A172 (cell line): ENCODE measurements at regions not wholly inside any gene's neighbourhood (a gene's known extent, or its start where the extent isn't known, plus 50 kb on each side); places are given as distances from the start of the nearest gene placed in this dataset.

ENCODE experiments used
- DNase-seq: peaks from one replicate; pipeline ENCODE4 v3.0.0-alpha.2; 2015; ENCODE audit warnings: low spot score

- DNase-seq = no peak
Observed at GRCh38 chr3:24033818-24034217, 88.7 kb downstream of the NR1D2 start.

DNA sequence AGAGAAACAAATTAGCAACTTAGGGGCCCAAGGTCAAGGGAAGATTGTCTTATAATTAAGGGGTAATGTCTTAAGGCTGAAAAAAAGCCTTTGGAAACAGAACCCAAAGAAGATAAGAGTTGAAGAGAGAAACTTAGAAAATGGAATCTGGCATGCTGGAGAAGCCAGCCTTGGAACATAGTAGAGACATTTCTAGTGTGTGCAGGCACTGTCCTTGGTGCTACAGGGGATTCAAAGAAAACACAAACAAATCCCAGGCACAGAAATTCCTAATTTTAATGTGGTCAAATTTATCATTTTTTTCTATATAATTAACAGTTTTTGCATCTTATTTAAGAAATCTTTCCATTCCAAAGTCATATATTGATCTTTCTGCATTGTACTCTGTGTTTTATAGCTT lies 89.4 kb downstream of the NR1D2 start:
- DNase-seq = no peak

GRCh38 chr3:24037971-24038370 lies 92.9 kb downstream of the NR1D2 start:
- DNase-seq = no peak

DNA sequence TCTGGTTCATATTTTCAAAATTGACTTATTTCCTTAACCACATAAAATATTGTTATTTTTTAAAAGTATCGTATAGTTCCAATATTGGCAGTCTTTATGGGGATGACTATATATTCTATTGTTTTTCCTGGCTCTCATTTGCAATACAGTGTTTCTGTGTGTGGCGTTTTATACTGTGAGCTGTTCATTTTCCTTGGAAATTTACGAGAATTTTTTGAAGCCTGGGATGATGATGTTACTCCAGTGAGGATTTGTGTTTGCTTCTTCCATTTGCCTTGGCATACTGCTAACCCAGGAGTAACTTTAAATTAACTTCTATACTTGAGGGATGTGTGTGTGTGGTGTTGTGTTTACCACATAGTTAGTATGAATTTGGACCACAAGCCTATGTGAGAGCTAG lies 95.2 kb downstream of the NR1D2 start:
- no peak for DNase-seq

DNA sequence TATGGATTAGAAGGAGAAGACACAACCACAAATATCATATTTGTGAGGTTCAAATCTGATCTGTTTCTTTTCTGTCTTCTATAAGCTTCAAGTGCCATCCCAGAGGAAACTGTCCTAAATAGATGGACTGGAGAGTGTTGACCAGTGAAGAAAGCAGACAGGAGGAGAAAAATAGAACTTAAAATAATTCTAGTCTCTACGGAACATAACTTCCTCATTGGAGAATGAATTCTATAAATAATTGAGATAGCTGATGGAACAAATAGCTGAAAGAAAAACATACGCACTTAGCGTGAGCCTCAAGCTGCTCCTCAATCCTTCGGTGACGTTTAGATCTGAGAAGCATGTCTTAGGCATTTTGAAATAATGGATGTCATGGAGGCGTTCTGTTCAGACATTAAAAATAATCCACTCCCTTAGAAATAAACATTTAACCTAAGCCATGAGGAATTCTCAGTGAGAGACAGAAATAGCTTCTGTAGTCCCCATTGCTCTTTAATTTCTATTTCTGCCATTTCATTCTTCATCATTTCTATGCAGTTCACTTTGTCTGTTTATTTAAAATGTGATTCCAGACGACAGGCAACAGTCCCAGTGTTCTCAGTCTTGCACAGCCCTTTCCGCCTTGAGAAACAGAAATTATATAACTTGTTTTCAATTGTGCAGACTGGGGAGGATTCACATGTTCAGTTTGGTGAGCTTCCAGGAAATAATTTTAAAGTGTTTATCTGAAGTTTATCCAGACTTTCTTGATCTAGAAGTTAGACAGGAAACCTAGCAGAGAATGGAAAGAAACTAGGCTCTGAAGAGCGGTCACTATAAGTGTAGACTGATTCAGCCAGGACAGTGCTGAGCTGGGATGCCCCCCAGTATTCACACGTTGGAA lies 97.3 kb downstream of the NR1D2 start:
- DNase-seq = no peak

- no peak for DNase-seq
Observed at GRCh38 chr3:24043168-24043567, 98.1 kb downstream of the NR1D2 start.

DNA sequence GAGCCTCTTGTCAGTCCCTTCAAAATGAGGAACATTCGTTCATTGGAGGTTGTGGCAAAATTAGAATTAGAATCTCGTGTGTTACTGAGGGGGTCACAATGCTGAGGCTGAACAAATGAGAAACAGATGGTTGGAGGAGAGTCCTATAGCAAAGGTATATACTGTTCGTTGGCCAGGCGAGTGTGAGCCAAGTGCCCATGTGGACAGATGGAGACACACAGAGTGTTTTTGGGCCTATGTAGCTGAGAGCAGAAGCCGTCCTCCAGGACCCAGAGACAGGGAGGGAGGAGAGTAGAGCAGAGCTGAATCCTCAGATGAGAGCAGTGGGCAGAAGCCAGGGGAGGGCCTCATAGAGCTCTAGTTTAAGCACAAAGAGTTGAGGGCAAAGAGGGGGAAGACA lies 98.9 kb downstream of the NR1D2 start:
- no peak for DNase-seq

GRCh38 chr3:24046214-24046613 lies 101.1 kb downstream of the NR1D2 start:
- no peak for DNase-seq

GRCh38 chr3:24047513-24047912 lies 102.4 kb downstream of the NR1D2 start:
- no peak for DNase-seq

DNA sequence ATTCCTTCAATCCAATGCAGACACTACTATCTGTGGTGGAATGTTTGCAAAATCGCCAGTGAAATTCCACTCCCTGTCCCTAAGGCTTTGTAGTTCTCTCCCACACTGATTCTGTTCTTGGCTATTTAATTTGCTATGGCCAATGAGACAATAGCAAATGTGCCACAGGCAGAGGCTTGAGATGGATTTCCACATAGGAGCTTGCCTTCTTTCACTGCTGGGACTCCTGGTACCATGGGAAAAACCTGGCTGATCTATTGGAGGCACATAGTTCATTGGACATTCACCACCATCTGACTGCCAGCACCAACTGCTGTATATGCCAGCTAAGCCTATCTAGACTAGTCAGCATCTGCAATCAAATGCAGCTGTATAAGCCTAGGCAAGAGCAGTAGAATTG lies 103.8 kb downstream of the NR1D2 start:
- DNase-seq = no peak

- no peak for DNase-seq
Observed at GRCh38 chr3:24052446-24052845, 107.4 kb downstream of the NR1D2 start.

- DNase-seq = no peak
Observed at GRCh38 chr3:24058940-24059705, 114.0 kb downstream of the NR1D2 start.

GRCh38 chr3:24060055-24060454 lies 115.0 kb downstream of the NR1D2 start:
- peak; percentile 57 for DNase-seq

GRCh38 chr3:24062916-24063315 lies 117.8 kb downstream of the NR1D2 start:
- DNase-seq = no peak
